Trophoblast cell (in vitro differentiated cells and primary cell): ENCODE measurements at regions not wholly inside any gene's neighbourhood (a gene's known extent, or its start where the extent isn't known, plus 50 kb on each side); places are given as distances from the start of the nearest gene placed in this dataset.
"Not testable (repeated sequence)": the region's sequence is repeated elsewhere in the genome, so short reads cannot be mapped to it uniquely, and the experiment has no call there.

Source experiments
- DNase-seq, 2 donors: peaks; one replicate each; pipeline ENCODE4 v3.0.0-alpha.2; 2016
- H2AFZ ChIP-seq: 2 replicates; pipeline ENCODE4 v1.6.1; 2013; ENCODE audit warnings: low read length, moderate library complexity, mild to moderate bottlenecking; ENCODE audit not compliant: insufficient read depth, poor library complexity
- H2AK5ac ChIP-seq: 2 replicates; pipeline ENCODE4 v1.6.1; 2013; ENCODE audit warnings: mild to moderate bottlenecking, low read length
- H2BK120ac ChIP-seq: 2 replicates; pipeline ENCODE4 v1.6.1; 2013; ENCODE audit warnings: low read length, mild to moderate bottlenecking, moderate library complexity; ENCODE audit not compliant: insufficient read depth, poor library complexity
- H2BK12ac ChIP-seq: 2 replicates; pipeline ENCODE4 v1.6.1; 2013; ENCODE audit warnings: mild to moderate bottlenecking, low read length, moderate library complexity
- H2BK5ac ChIP-seq: 2 replicates; pipeline ENCODE4 v1.6.1; 2013; ENCODE audit warnings: low read length, low read depth, moderate library complexity, mild to moderate bottlenecking; ENCODE audit not compliant: poor library complexity
- H3K14ac ChIP-seq: 2 replicates; pipeline ENCODE4 v1.6.1; 2013; ENCODE audit warnings: mild to moderate bottlenecking, low read length
- H3K18ac ChIP-seq: 2 replicates; pipeline ENCODE4 v1.6.1; 2013; ENCODE audit warnings: mild to moderate bottlenecking, low read length
- H3K23ac ChIP-seq: 2 replicates; pipeline ENCODE4 v1.6.1; 2013; ENCODE audit warnings: low read length
- H3K27ac ChIP-seq: 2 replicates; pipeline ENCODE4 v1.5.1; 2013; ENCODE audit warnings: low read depth, mild to moderate bottlenecking, inconsistent platforms, low read length, moderate library complexity
- H3K27me3 ChIP-seq: 2 replicates; pipeline ENCODE4 v1.6.1; 2013; ENCODE audit warnings: inconsistent platforms, mild to moderate bottlenecking, low read length, moderate library complexity; ENCODE audit not compliant: insufficient read depth
- H3K36me3 ChIP-seq, 2 experiments: 1 replicate in 1 of 2; 2 replicates in 1 of 2; pipeline ENCODE4 v1.6.1; 2013; ENCODE audit warnings: low read length in 2 of 2, mild to moderate bottlenecking in 2 of 2, moderate library complexity in 1 of 2; ENCODE audit not compliant: insufficient read depth in 2 of 2, control insufficient read depth in 1 of 2
- H3K4ac ChIP-seq: 2 replicates; pipeline ENCODE4 v1.6.1; 2013; ENCODE audit warnings: low read depth, mild to moderate bottlenecking, low read length, moderate library complexity
- H3K4me1 ChIP-seq, 2 experiments: 1 replicate in 1 of 2; 2 replicates in 1 of 2; pipeline ENCODE4 v1.6.1; 2013; ENCODE audit warnings: low read length in 2 of 2, mild to moderate bottlenecking in 2 of 2, moderate library complexity in 1 of 2; ENCODE audit not compliant: insufficient read depth in 2 of 2, control insufficient read depth in 1 of 2
- H3K4me2 ChIP-seq: 2 replicates; pipeline ENCODE4 v1.6.1; 2013; ENCODE audit warnings: inconsistent platforms, mild to moderate bottlenecking, low read length, moderate library complexity
- H3K4me3 ChIP-seq: 2 replicates; pipeline ENCODE4 v1.5.1; 2013; ENCODE audit warnings: mild to moderate bottlenecking, low read depth, low read length, inconsistent platforms
- H3K79me1 ChIP-seq: one replicate; pipeline ENCODE4 v1.6.1; 2013; ENCODE audit warnings: low read length
- H3K79me2 ChIP-seq: 2 replicates; pipeline ENCODE4 v1.6.1; 2013; ENCODE audit warnings: low read length, mild to moderate bottlenecking; ENCODE audit not compliant: control insufficient read depth, insufficient read depth, poor library complexity
- H3K9ac ChIP-seq: 2 replicates; pipeline ENCODE4 v1.6.1; 2013; ENCODE audit warnings: mild to moderate bottlenecking, low read length
- H3K9me3 ChIP-seq: 2 replicates; pipeline ENCODE4 v1.6.1; 2013; ENCODE audit warnings: low read depth, mild to moderate bottlenecking, control low read depth, inconsistent platforms, low read length; ENCODE audit not compliant: insufficient read depth
- H4K12ac ChIP-seq: 2 replicates; pipeline ENCODE4 v1.6.1; 2013; ENCODE audit warnings: low read depth, mild to moderate bottlenecking, low read length, moderate library complexity
- H4K8ac ChIP-seq: 2 replicates; pipeline ENCODE4 v1.6.1; 2013; ENCODE audit warnings: low read depth, mild to moderate bottlenecking, low read length, moderate library complexity
- H4K91ac ChIP-seq: one replicate; pipeline ENCODE4 v1.6.1; 2013; ENCODE audit warnings: low read depth, mild to moderate bottlenecking, low read length, moderate library complexity
- WGBS: extraction: QIAGEN DNeasy Blood & Tissue Kit; methylation state at CpG from one replicate; pipeline ENCODE4 v1.1.7; 2013; ENCODE audit warnings: missing lambda C conversion rate; ENCODE audit not compliant: insufficient read length, insufficient coverage; ENCODE audit errors: extremely low coverage; 5-methylcytosine and 5-hydroxymethylcytosine counted together

DNA sequence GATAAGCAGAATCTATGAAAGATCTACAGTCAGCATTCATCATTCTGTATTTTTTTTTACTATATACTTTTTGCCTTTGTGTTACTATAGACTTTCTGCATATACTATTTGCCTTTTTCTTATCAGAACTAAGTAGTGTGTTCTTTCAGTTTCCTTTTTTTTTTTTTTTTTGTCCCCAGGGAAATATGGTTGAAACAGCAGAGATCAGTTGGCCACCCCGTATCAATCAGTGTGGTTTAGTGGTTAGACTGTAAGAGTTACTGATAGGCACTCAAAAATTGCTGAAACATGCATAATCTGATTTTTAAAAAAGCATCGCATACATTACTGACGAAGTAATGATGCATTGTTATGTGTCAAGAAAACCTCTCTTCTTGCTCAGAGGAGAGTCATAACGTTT lies 990.8 kb upstream of the EDIL3 start:
- H3K36me3 ChIP-seq, result no peaks in the 10 kb centered on the region
- WGBS, result no CpG with 5 or more reads among the region's 4 CpGs
- H3K4me1 ChIP-seq, result no peaks in the 10 kb centered on the region
- no peak overlapping the region for H3K23ac ChIP-seq
- H2AFZ ChIP-seq, result no peak overlapping the region
- no peak for DNase-seq
- H3K27ac ChIP-seq, result no peak overlapping the region
- no peak overlapping the region for H3K4me2 ChIP-seq
- no peak overlapping the region for H2BK5ac ChIP-seq
- H3K79me1 ChIP-seq, result no peaks in the 10 kb centered on the region
- H3K79me2 ChIP-seq, result no peaks in the 10 kb centered on the region
- no peak overlapping the region for H3K4ac ChIP-seq
- no peak overlapping the region for H3K9ac ChIP-seq
- H2AK5ac ChIP-seq, result no peak overlapping the region
- no peaks in the 10 kb centered on the region for H3K9me3 ChIP-seq
- H4K8ac ChIP-seq, result no peak overlapping the region
- no peak overlapping the region for H3K4me3 ChIP-seq
- H3K14ac ChIP-seq, result no peak overlapping the region
- no peak overlapping the region for H2BK12ac ChIP-seq
- no peaks in the 10 kb centered on the region for H3K27me3 ChIP-seq
- H2BK120ac ChIP-seq, result no peak overlapping the region
- no peak overlapping the region for H4K12ac ChIP-seq
- H3K18ac ChIP-seq, result no peak overlapping the region
- no peak overlapping the region for H4K91ac ChIP-seq

DNA sequence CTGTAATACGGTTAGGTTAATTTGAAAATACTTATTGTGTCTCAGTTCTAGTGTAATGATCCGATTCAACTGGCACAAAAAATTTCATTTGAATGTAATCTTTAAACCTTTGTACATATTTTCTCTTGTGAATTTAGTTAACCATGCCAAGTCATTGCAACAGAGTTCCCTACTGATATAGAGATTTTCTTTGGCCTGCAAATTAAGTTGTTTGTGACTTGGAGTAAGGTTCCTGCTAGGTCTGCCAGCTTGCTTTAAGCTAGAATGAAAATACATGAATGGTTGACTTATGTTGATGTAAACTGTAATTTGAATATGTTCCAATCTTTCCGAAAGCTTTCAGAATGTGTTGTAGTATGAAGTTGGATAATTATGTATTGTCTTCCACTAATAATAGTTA lies 1004.1 kb upstream of the EDIL3 start:
- Histone ChIP-seq H2AK5ac (no peak overlapping the region), H3K23ac (no peak overlapping the region), H3K4me1 (no peaks in the 10 kb centered on the region), H2BK120ac (no peak overlapping the region), H3K4me2 (no peak overlapping the region), H3K36me3 (no peaks in the 10 kb centered on the region), H3K27me3 (no peaks in the 10 kb centered on the region), H2BK12ac (no peak overlapping the region), H4K91ac (no peak overlapping the region), H3K27ac (no peak overlapping the region), H3K4ac (no peak overlapping the region), H3K79me1 (no peaks in the 10 kb centered on the region), H4K12ac (no peak overlapping the region), H2AFZ (no peak overlapping the region), H3K14ac (no peak overlapping the region), H3K79me2 (no peaks in the 10 kb centered on the region), H3K9ac (no peak overlapping the region), H3K18ac (no peak overlapping the region), H2BK5ac (no peak overlapping the region), H3K9me3 (no peaks in the 10 kb centered on the region), H4K8ac (no peak overlapping the region), H3K4me3 (no peak overlapping the region)
- WGBS, result no CpG with 5 or more reads among the region's 3 CpGs
- no peak for DNase-seq

DNA sequence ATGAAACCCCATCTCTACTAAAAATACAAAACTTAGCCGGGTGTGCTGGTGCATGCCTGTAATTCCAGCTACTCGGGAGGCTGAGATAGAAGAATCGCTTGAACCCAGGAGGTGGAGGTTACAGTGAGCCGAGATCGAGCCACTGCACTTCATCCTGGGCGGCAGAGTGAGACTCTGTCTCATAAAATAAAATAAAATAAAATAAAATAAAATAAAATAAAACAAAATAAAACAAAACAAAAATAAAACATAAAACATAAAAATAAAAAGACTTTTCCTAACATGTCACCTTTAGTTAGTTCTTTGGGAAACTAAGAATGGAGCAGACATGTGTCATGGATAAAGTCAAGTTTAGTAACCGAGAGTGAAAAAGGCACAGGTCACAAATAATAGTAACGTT lies 1007.6 kb upstream of the EDIL3 start:
- H2BK12ac ChIP-seq, H4K91ac ChIP-seq, H3K36me3 ChIP-seq, H3K4me3 ChIP-seq, H2BK120ac ChIP-seq, H3K4ac ChIP-seq, H3K14ac ChIP-seq, H3K27me3 ChIP-seq, H4K8ac ChIP-seq, DNase-seq, H3K27ac ChIP-seq, H2AK5ac ChIP-seq, H3K9me3 ChIP-seq, H4K12ac ChIP-seq, H3K4me1 ChIP-seq, H3K9ac ChIP-seq, H3K23ac ChIP-seq, H3K79me2 ChIP-seq, H3K18ac ChIP-seq, H2AFZ ChIP-seq, H3K4me2 ChIP-seq, H2BK5ac ChIP-seq, H3K79me1 ChIP-seq: not testable (repeated sequence)
- WGBS, result no CpG with 5 or more reads among the region's 8 CpGs

DNA sequence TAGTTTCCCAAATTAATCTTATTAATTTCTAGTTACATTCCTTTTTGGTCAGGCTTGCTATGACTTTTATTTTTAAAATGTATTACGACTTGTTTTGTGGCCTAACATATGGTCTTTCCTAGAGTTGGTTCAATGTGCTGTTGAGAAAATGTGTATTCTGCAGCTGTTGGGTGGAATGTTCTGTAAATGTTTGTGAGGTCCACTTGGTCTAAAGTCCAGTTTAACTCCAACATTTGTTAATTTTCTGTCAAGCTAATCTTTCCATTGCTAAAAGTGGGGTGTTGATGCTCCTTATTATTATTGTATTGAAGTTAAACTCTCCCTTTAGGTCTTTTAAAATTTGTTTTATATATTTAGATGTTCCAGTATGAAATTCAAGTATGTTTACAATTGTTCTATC lies 1010.8 kb upstream of the EDIL3 start:
- no peak overlapping the region for H2BK120ac ChIP-seq
- H3K18ac ChIP-seq, result no peak overlapping the region
- H4K8ac ChIP-seq, result no peak overlapping the region
- H3K4ac ChIP-seq, result no peak overlapping the region
- H4K12ac ChIP-seq, result no peak overlapping the region
- H3K27ac ChIP-seq, result no peak overlapping the region
- no peaks in the 10 kb centered on the region for H3K9me3 ChIP-seq
- WGBS, result no CpG with 5 or more reads among the region's 1 CpG
- H3K4me3 ChIP-seq, result no peak overlapping the region
- H2BK5ac ChIP-seq, result no peak overlapping the region
- no peaks in the 10 kb centered on the region for H3K79me1 ChIP-seq
- no peak overlapping the region for H3K23ac ChIP-seq
- no peaks in the 10 kb centered on the region for H3K79me2 ChIP-seq
- no peaks in the 10 kb centered on the region for H3K4me1 ChIP-seq
- DNase-seq, result no peak
- H3K14ac ChIP-seq, result no peak overlapping the region
- no peaks in the 10 kb centered on the region for H3K27me3 ChIP-seq
- no peak overlapping the region for H3K9ac ChIP-seq
- no peaks in the 10 kb centered on the region for H3K36me3 ChIP-seq
- no peak overlapping the region for H2BK12ac ChIP-seq
- no peak overlapping the region for H3K4me2 ChIP-seq
- no peak overlapping the region for H2AK5ac ChIP-seq
- H2AFZ ChIP-seq, result no peak overlapping the region
- no peak overlapping the region for H4K91ac ChIP-seq
